SK-MEL-5 (cell line): ENCODE measurements at regions not wholly inside any gene's neighbourhood (a gene's known extent, or its start where the extent isn't known, plus 50 kb on each side); places are given as distances from the start of the nearest gene placed in this dataset.
"Not testable (repeated sequence)": the region's sequence is repeated elsewhere in the genome, so short reads cannot be mapped to it uniquely, and the experiment has no call there.

Experiments used
- DNase-seq: peaks from one replicate; pipeline ENCODE4 v3.0.0-alpha.2; 2016; ENCODE audit warnings: low read depth, low spot score
- in situ Hi-C: cut with HindIII; loops from 2 replicates; pipeline ENCODE4 v1.10.0; 2016; ENCODE audit warnings: low sequenced_read_pairs, high pct_unique_total_duplicates, low pct_unique_long_range_greater_than_20kb

DNA sequence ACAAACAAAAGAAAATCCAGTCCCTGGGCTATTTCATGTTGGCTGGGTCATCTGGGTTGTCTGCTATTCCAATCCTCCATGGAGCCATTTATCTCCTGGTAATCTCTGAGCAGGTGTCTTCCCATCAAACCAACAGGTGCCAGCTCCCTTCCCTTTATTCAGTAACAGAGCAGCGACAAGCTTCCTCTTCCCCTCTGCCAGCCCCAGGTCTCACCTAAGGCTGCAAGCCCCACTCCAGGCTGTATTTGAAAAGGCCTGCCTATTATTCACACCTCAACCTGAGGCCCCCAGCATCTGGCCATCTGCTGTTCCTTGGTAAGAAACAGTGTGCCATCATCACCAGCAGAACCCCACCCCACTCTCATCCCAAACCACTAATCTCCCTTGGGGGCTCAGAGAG is 436.2 kb downstream of the BUD13 start:
- in situ Hi-C loops, result no loop called here
- no peak for DNase-seq

DNA sequence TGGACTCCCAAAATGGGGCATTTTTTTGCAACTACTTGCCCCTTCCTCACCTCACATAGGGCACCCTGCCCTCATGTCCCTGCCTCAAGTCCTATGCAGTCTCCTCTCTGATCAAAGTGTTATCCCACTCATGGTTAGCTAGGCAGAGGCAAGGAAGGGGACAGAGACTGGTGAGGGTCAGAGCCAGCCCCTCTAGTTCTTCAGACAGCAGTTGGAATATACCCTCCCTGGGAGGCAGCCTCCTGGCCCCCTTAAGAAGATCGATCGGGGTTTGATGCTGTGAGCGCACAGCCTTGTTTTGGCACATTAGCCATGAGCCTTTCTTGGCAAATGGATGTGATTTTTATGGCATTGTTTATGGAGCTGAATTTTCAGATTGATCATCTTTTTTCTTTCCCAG is 436.9 kb downstream of the BUD13 start:
- no peak for DNase-seq
- in situ Hi-C loops, result no loop called here

DNA sequence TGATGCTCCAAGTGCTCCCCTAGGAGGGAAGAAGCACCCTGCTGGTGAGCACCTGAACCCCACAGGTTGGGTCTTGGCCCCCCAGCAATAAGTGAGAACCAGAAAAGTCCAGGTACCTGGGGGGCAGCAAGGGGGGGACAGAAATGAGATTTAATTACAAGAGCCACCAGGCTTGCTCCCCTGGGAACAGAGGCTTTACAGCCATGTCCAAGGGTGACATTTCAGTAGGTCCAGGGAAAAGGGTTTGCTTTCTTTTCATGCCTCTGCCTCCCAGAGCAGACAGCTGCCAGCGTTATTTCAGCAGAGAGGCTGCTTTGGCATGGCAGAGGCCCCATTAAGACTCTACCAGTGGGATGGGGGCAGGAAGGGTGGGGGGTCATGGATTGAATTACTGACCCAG is 437.7 kb downstream of the BUD13 start:
- no peak for DNase-seq
- in situ Hi-C loops, result no loop called here

GRCh38 chr11:116334596-116334995 is 438.2 kb downstream of the BUD13 start:
- in situ Hi-C loops, result no loop called here
- no peak for DNase-seq

GRCh38 chr11:116333001-116333535 is 439.7 kb downstream of the BUD13 start:
- in situ Hi-C loops, result no loop called here
- no peak for DNase-seq

GRCh38 chr11:116332391-116332790 is 440.4 kb downstream of the BUD13 start:
- no peak for DNase-seq
- in situ Hi-C loops, result no loop called here

DNA sequence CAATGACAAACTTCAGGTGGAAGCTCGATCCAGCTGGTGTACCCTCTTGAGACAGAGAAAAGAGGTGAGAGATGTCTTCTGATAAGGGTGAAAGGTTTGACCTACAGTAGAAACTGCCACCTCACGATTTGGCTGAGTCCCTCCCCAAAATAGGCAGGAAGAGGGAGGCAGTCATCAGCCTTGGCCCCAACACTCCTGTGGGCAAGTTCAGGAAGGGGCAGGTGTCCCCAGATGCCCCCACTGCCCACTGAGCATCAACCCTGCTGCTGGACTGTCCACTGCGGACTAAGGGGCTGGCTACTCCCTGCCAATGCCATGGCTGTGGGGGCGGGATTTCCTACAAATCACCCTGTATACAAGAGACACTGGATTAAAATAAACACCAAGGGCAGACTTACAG is 441.4 kb downstream of the BUD13 start:
- in situ Hi-C loops, result no loop called here
- no peak for DNase-seq

DNA sequence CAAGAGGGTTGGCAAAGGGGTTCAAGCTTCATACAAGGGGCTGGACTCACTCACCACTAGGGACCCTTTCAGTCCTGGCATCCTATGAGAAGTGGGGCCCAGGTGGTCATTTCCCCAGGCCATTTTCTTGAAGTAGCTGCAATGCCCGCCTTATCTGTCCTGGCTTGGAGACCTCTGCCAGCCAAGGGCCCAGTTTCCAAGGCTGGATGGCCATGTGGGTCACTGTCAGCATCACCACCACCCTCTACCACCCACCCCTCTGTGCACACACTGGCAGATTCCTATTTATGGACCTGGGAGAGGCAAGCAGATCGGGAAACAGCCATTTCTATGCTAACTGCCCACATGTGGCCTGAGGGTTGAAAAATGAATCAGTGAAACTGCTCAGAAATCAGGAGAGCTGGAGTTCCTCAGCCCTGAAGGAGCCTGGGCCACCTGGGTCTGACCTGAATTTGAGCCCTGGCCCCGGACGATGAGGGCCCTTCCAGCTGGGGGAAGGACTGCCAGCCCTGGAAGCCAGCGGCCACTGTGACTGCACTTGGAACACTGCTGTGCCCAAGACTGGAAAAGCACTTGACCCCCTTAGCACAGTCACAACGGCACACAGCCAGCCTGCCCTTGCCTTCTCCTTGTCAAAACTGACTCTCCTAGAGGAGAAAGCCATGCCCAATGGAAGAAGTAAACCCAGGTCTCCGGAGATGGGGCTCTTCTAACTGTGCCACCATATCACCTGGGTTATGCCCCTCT is 442.2 kb downstream of the BUD13 start:
- no peak for DNase-seq
- in situ Hi-C loops, result no loop called here

- no peak for DNase-seq
- in situ Hi-C loops, result no loop called here
Measured at GRCh38 chr11:116329354-116330090, 443.3 kb downstream of the BUD13 start.

- in situ Hi-C loops, result no loop called here
- DNase-seq, result no peak
Measured at GRCh38 chr11:116328851-116329250, 443.9 kb downstream of the BUD13 start.

DNA sequence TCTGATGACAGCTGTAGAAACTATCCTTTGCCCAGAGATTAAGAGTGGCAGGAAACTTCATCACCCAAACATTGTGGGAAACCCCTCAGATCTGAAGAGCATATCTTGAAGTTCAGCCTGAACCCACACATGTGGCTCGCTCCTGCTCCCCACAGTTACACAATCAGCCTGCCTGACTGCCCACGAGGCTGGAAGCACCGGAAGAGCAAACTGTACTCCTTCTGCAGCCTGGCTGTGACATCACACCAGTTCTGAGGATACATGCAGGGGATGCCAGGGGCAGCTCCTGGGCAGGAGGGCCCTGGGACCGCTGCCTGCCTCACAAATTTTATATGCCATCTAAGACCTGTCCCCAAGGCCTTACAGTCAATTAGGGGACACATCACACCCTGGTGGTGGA is 444.4 kb downstream of the BUD13 start:
- in situ Hi-C loops, result no loop called here
- DNase-seq, result no peak

DNA sequence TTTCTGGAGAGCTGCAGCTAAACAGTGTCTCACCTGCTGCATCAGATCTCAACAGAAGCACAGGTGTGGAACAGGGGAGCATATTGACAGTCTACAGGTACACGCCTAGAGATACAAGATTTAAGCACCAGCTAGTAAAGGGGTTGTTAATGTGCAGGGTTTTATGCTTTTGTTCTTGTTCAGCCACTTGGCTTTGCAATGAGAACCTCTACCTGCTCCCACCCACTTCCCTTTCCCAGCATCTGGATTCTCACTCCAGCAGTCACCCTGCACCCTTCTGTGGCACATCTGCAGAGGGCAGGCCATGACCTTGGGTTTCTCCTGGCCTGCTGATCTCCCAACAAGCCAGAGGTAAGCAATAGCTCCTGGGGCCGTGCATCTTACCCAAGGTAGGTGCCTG is 446.6 kb downstream of the BUD13 start:
- in situ Hi-C loops, result no loop called here
- no peak for DNase-seq

DNA sequence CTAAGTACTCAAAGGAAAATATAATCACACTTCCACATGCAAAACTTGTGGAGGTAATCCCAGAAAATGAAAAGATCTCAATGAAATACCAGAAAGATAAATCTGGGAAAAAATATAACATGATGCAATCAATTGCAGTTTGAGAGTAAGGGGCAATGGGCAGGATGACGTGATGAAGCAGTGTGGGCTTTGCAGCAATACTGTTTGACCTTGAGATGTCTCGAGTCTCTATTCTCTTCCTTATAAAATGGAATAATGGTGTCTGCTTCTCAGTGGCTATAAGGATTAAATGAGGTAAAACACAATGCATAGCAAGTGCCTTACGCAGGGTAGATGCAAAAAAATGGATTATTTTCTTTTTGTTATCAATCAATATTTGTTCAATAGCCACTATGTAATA is 447.5 kb downstream of the BUD13 start:
- no peak for DNase-seq
- in situ Hi-C loops, result no loop called here

DNA sequence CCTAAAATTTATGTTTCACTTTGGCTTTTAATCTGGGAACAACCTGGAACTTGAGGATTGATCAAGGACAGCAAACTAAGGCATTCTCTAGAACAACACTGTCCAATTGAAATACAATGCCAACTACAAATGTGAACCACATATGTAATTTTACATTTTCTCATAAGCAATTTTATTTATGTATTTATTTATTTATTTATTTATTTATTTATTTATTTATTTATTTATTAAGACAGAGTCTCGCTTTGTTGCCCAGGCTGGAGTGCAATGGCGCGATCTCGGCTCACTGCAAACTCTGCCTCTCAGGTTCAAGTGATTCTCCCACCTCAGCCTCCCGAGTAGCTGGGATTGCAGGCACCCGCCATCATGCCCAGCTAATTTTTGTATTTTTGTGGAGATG is 448.7 kb downstream of the BUD13 start:
- DNase-seq, in situ Hi-C loops: not testable (repeated sequence)

GRCh38 chr11:116317212-116317611 is 455.6 kb downstream of the BUD13 start:
- DNase-seq, result no peak

GRCh38 chr11:116314006-116314405 is 458.8 kb downstream of the BUD13 start:
- DNase-seq, result no peak
- in situ Hi-C loops, result no loop called here

More at GRCh38 chr11:116317212-116317611, 455.6 kb downstream of the BUD13 start:
- in situ Hi-C loops, result no loop called here

DNA sequence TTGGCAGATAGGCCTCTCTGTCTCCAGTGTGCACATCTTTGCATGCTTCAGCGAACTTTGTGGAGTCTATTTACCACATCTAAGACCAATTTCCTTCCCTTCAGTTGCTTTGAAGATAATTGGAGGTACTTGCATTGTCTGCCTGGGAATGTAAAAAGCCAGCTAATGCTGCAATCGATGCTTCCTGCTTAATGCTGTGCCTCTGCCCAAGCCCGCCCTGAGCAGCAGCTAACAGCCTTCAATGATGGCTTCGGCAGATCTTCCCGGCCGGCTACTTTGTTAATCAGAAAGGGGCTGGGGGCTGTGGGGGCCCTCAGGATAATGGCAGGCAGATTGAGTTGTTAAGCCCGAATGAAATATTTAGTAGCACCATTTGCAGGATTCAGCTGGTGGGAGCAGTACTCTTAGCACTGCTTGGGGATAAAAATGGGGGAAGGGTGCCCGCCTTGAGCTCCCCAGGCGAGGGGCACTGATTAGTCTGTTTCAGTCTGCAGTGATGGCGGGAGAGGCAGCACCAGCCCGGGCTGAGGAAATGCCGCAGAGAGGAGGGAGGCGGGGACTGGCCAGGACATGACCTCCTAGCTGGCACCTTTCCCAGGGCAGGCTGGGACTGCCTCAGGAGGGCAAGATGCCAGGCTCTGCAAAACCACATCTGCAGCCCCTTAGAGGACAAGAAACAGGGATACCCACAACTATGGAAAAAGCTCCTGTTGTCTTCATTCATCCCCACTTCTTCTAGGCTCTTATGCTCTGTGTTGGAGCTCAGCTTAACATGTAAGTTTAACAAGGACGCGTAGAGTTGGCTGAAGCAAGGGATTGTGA is 460.0 kb downstream of the BUD13 start:
- in situ Hi-C loops, result no loop called here
- peak; percentile 7 for DNase-seq

DNA sequence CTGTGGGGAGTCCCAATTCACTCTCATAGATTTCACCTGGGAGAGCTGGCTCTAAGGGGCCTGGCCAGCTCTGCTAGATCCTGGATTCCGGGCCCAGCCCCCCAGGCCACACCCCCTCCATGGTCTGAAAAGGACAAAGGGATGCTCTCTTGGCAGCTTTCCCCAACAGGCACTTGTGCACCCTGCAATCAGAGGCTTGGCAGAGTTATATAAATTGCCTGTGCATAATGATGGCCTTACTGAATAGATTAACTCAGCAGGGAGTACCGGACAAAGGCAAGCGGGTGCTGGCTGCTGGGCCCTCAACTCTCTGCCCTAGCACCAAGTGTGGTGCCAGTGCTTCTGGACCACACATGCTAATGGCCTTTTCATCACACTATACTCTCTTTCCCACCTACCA is 461.6 kb downstream of the BUD13 start:
- in situ Hi-C loops, result no loop called here
- no peak for DNase-seq
